Uterus (tissue), 3 donors: ENCODE measurements at regions not wholly inside any gene's neighbourhood (a gene's known extent, or its start where the extent isn't known, plus 50 kb on each side); places are given as distances from the start of the nearest gene placed in this dataset.
"Not testable (repeated sequence)": the region's sequence is repeated elsewhere in the genome, so short reads cannot be mapped to it uniquely, and the experiment has no call there.

Experiments
- DNase-seq, 2 donors: peaks; one replicate each; pipeline ENCODE4 v3.0.0-alpha.2; 2019 to 2020
- H3K27ac ChIP-seq, 2 donors: fragments of 200-600 bp; sonication (generic); 1 replicate in 1 of 2; 2 replicates in 1 of 2; pipeline ENCODE4 v1.5.1; 2016 to 2018
- H3K27me3 ChIP-seq, 2 donors: fragments of 200-600 bp; sonication (generic); one replicate each; pipeline ENCODE4 v1.5.1; 2018 to 2019; ENCODE audit warnings: control low read depth in 1 of 2
- H3K36me3 ChIP-seq, 2 donors: fragments of 200-600 bp; sonication (generic); one replicate each; pipeline ENCODE4 v1.5.1; 2019; ENCODE audit warnings: control low read depth in 1 of 2
- H3K4me1 ChIP-seq, 2 donors: fragments of 200-600 bp; sonication (generic); one replicate each; pipeline ENCODE4 v1.5.1; 2018 to 2019; ENCODE audit warnings: control low read depth in 1 of 2
- H3K4me3 ChIP-seq, 2 donors: fragments of 200-600 bp; sonication (generic); 1 replicate in 1 of 2; 2 replicates in 1 of 2; pipeline ENCODE4 v1.5.1; 2018 to 2019; ENCODE audit warnings: mild to moderate bottlenecking in 1 of 2
- H3K9me3 ChIP-seq, 2 donors: fragments of 200-600 bp; sonication (generic); one replicate each; pipeline ENCODE4 v1.5.1; 2019; ENCODE audit warnings: control low read depth in 1 of 2
- CTCF ChIP-seq, 4 experiments: fragments of 200-600 bp in 2 of 4; fragments of 450-650 bp in 2 of 4; sonication (generic) in 2 of 4; IDR thresholded peaks; one replicate each; pipeline ENCODE4 v1.5.1; 2016 to 2019; ENCODE audit warnings: antibody characterized with exemption in 4 of 4, mild to moderate bottlenecking in 2 of 4, moderate library complexity in 1 of 4
- POLR2A ChIP-seq, 2 donors: fragments of 450-650 bp; IDR thresholded peaks; one replicate each; pipeline ENCODE4 v1.6.1; 2016; ENCODE audit warnings: antibody characterized with exemption in 2 of 2, mild to moderate bottlenecking in 1 of 2, moderate library complexity in 1 of 2
- intact Hi-C: fragments of 100-400 bp; cut with DNase I; formaldehyde crosslinking; loops from one replicate; pipeline ENCODE4 v1.15.1; 2023; ENCODE audit warnings: low total_unique reads
- donor health status: DM: yes; HTN: yes; CAD: no.

GRCh38 chr9:74041588-74041987, 455.5 kb upstream of the RORB start:
- Histone ChIP-seq H3K9me3 (peaks cover 0 to 3% of the 10 kb centered on the region in 2 donors), H3K4me3 (no peak overlapping the region), H3K36me3 (no peaks in the 10 kb centered on the region), H3K4me1 (no peaks in the 10 kb centered on the region), H3K27ac (no peak overlapping the region), H3K27me3 (no peaks in the 10 kb centered on the region)
- intact Hi-C loops = no loop called here
- no peak for DNase-seq
- TF ChIP-seq CTCF (IDR thresholded peaks at IDR 0.05) = no peak

- H3K4me3 ChIP-seq = no peak overlapping the region
- H3K9me3 ChIP-seq = peaks cover 0 to 3% of the 10 kb centered on the region in 2 donors
- H3K36me3 ChIP-seq = no peaks in the 10 kb centered on the region
- no peaks in the 10 kb centered on the region for H3K4me1 ChIP-seq
- intact Hi-C loops = no loop called here
- TF ChIP-seq CTCF (IDR thresholded peaks at IDR 0.05) = no peak
- no peak for TF ChIP-seq POLR2A (IDR thresholded peaks at IDR 0.05)
- H3K27ac ChIP-seq = no peak overlapping the region
- H3K27me3 ChIP-seq = no peaks in the 10 kb centered on the region
- DNase-seq = no peak
Observed at GRCh38 chr9:74044844-74045243, 452.3 kb upstream of the RORB start.

GRCh38 chr9:74056023-74056422, 441.1 kb upstream of the RORB start:
- TF ChIP-seq CTCF (IDR thresholded peaks at IDR 0.05) (no peak), POLR2A (IDR thresholded peaks at IDR 0.05) (no peak)
- Histone ChIP-seq H3K4me1 (no peaks in the 10 kb centered on the region), H3K36me3 (peaks cover 0 to 3% of the 10 kb centered on the region in 2 donors), H3K4me3 (no peak overlapping the region), H3K27ac (no peak overlapping the region), H3K9me3 (no peaks in the 10 kb centered on the region), H3K27me3 (no peaks in the 10 kb centered on the region)
- no peak for DNase-seq
- intact Hi-C loops = no loop called here

GRCh38 chr9:74057051-74057450, 440.1 kb upstream of the RORB start:
- H3K4me1 ChIP-seq, DNase-seq, H3K27me3 ChIP-seq, H3K9me3 ChIP-seq, intact Hi-C loops, H3K27ac ChIP-seq, H3K36me3 ChIP-seq, H3K4me3 ChIP-seq: not testable (repeated sequence)

GRCh38 chr9:74064702-74065101, 432.4 kb upstream of the RORB start:
- no peaks in the 10 kb centered on the region for H3K4me1 ChIP-seq
- DNase-seq = no peak
- H3K27me3 ChIP-seq = no peaks in the 10 kb centered on the region
- H3K4me3 ChIP-seq = no peak overlapping the region
- no peaks in the 10 kb centered on the region for H3K36me3 ChIP-seq
- H3K27ac ChIP-seq = no peak overlapping the region
- intact Hi-C loops = no loop called here
- TF ChIP-seq POLR2A (IDR thresholded peaks at IDR 0.05) (no peak), CTCF (IDR thresholded peaks at IDR 0.05) (no peak)
- no peaks in the 10 kb centered on the region for H3K9me3 ChIP-seq

- no peaks in the 10 kb centered on the region for H3K36me3 ChIP-seq
- H3K27me3 ChIP-seq = no peaks in the 10 kb centered on the region
- H3K4me1 ChIP-seq = no peaks in the 10 kb centered on the region
- DNase-seq = no peak
- TF ChIP-seq CTCF (IDR thresholded peaks at IDR 0.05) (no peak), POLR2A (IDR thresholded peaks at IDR 0.05) (no peak)
- no peak overlapping the region for H3K27ac ChIP-seq
- H3K4me3 ChIP-seq = no peak overlapping the region
- H3K9me3 ChIP-seq = no peaks in the 10 kb centered on the region
- intact Hi-C loops = no loop called here
Observed at GRCh38 chr9:74066128-74066527, 431.0 kb upstream of the RORB start.
